Astrocyte of the cerebellum (primary cell): ENCODE measurements at regions not wholly inside any gene's neighbourhood (a gene's known extent, or its start where the extent isn't known, plus 50 kb on each side); places are given as distances from the start of the nearest gene placed in this dataset.
A peak's percentile ranks its signal among the peaks of the same experiment; 100 is the strongest.

Source experiments
- DNase-seq: peaks from one replicate; pipeline ENCODE4 v3.0.0-alpha.2; 2011; ENCODE audit warnings: low read depth
- H3K4me3 ChIP-seq: 2 replicates; pipeline ENCODE4 v1.5.1; 2011; ENCODE audit warnings: mild to moderate bottlenecking, low read depth, low read length, moderate library complexity
- in situ Hi-C: cut with HindIII; loops from 2 replicates; pipeline ENCODE4 v1.10.0; 2017; ENCODE audit warnings: low sequenced_read_pairs
- TF ChIP-seq, protein P1 (sequence below): IDR thresholded peaks from 2 replicates; pipeline ENCODE4 v1.5.1; 2012; ENCODE audit warnings: low read length, low read depth, moderate library complexity, mild to moderate bottlenecking; ENCODE audit errors: missing control alignments

DNA sequence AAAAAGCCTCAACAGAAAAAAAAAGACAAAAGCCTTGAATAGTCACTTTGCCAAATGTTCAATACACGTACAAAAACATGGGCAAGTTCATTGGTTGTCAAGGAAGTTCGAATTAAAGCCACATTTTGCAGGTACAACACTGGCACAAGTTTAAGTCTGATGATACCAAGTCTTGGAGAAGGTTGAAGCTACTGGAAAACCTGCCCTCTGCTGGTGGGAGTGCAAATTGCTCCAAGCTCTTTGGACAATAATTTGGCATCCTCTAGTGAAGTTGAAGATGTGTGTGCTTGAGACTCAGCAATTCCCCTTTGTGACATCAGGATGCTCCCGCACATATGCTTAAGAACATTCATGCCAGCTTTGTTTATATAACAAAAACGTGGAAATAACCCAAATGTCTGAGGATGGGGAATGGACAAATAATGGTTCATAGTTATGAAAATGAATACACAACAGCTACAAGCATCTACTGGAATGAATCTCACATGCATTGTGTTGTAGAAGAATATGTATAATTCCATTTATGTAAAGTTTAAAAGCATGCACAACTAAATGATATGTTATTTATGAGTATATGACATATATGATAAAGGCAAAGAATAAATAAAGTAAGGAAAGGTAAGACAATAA lies 120.0 kb upstream of the PLPP4 start:
- no peak overlapping the region for H3K4me3 ChIP-seq
- peak; percentile 6 for DNase-seq
- TF ChIP-seq, protein P1, sequence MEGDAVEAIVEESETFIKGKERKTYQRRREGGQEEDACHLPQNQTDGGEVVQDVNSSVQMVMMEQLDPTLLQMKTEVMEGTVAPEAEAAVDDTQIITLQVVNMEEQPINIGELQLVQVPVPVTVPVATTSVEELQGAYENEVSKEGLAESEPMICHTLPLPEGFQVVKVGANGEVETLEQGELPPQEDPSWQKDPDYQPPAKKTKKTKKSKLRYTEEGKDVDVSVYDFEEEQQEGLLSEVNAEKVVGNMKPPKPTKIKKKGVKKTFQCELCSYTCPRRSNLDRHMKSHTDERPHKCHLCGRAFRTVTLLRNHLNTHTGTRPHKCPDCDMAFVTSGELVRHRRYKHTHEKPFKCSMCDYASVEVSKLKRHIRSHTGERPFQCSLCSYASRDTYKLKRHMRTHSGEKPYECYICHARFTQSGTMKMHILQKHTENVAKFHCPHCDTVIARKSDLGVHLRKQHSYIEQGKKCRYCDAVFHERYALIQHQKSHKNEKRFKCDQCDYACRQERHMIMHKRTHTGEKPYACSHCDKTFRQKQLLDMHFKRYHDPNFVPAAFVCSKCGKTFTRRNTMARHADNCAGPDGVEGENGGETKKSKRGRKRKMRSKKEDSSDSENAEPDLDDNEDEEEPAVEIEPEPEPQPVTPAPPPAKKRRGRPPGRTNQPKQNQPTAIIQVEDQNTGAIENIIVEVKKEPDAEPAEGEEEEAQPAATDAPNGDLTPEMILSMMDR = peak; percentile 74
- in situ Hi-C loops = no loop called here

DNA sequence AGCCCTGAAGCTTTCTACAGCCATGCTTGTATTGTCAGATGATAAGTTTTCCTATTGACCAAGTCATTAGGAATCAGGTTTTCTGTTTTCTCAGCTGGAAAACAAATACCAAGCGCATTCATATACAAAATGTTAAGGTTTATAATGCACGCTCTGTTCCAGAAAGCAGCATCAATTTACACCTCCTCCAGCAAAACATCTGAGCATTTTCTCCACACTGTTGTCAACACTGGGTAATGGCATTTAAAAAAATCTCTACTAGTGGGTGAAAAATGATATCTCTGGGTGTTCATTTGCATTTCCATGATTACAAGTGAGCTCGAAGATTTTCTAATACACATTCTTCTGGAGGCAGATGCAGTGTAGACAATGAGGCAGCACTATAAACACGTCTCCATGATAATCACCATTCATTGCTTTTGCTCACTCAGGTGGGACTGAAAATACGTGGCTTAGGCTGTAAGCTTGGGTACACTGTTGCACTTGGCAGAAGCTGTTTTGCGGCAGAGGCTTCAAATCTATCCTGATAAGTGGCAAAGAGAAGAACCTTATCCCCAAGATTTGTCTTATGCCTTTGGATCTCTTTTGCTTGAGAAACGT lies 114.8 kb upstream of the PLPP4 start:
- no peak overlapping the region for H3K4me3 ChIP-seq
- DNase-seq = no peak
- in situ Hi-C loops = no loop called here
- TF ChIP-seq, protein P1 = no peak

DNA sequence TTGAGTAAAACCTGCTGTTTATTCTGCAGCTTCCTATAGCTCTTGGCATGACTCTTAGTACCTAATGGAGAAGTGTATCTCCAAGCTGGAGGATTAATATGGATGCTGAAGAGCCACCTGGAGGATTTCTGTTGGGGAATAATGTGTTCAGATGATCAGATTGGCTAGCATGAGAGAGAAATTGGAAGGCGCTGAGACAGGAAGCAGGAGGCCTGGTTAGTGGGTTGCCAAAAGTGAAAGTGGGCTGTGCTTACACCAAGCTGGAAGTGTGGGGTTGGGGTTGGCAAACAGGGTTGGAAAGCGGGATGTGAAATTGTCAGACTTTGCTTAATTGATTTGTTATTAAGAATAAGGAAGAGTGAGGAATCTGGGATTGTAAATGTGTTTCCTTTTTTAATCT lies 111.8 kb upstream of the PLPP4 start:
- H3K4me3 ChIP-seq = no peak overlapping the region
- TF ChIP-seq, protein P1 = no peak
- in situ Hi-C loops = no loop called here
- DNase-seq = no peak

DNA sequence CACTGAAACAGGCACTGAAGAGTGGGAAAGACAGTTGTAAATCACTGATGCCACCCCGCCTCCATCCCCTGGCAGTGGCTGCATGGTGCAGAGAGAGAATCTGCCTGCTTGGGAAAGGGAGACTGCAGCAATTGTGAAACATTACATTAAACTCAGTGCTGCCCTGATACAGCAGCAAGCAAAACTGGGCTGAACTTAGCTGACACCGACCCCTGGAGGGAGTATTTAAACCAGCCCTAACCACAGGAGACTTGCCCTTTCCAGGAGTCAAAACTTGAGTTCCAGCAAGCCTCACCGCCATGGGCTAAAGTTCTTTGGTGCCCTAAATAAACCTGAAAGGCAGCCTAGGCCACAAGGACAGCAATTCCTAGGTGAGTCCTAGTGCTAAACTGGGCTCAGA lies 109.4 kb upstream of the PLPP4 start:
- TF ChIP-seq, protein P1 = no peak
- in situ Hi-C loops = no loop called here
- DNase-seq = no peak
- H3K4me3 ChIP-seq = no peak overlapping the region

DNA sequence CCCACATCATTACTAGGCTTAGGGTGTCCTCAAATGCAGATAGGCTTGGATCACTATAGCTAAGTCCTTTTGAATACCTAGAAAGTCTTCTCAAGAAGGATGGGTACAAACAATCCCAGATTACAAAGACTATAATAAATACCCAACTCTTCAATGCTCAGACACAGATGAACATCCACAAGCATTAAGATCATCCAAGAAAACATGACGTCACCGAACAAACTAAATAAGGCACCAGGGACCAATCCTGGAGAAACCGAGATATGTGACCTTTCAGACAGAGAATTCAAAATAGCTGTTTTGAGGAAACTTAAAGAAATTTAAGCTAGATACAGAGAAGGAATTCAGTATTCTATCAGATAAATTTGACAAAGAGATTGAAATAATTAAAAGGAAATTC lies 108.0 kb upstream of the PLPP4 start:
- in situ Hi-C loops = no loop called here
- TF ChIP-seq, protein P1 = no peak
- no peak overlapping the region for H3K4me3 ChIP-seq
- DNase-seq = no peak

DNA sequence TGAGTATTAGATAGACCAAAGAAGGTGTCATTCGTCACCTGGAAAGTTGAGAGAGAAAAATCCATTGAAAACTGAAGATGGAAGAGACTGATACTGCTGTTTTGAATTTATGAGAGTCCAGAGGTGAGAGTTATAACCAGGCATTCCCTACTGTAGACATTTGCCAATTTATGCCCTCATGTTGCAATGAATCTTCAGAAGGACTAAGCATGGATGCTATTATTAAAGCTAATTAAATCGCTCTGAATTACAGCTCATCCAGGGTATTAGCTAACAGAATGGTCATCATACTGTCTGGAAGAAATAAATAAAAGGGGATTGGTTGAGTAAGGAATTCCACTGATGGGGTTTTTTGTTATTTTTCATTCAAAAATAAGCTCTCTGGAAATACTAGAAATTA lies 101.6 kb upstream of the PLPP4 start:
- DNase-seq = no peak
- TF ChIP-seq, protein P1 = no peak
- H3K4me3 ChIP-seq = no peak overlapping the region
- in situ Hi-C loops = no loop called here
